AG08396 (cell line): ENCODE measurements at regions not wholly inside any gene's neighbourhood (a gene's known extent, or its start where the extent isn't known, plus 50 kb on each side); places are given as distances from the start of the nearest gene placed in this dataset.
"Not testable (repeated sequence)": the region's sequence is repeated elsewhere in the genome, so short reads cannot be mapped to it uniquely, and the experiment has no call there.

Experiments used
- DNase-seq: peaks from one replicate; pipeline ENCODE4 v3.0.0; 2012; ENCODE audit warnings: low spot score, mixed read lengths

- DNase-seq, result not testable (repeated sequence)
These were observed 543.3 kb downstream of the PRIM2 start for GRCh38 chr6:57860481-57861315.

GRCh38 chr6:57870083-57870482, 552.7 kb downstream of the PRIM2 start:
- not testable (repeated sequence) for DNase-seq

GRCh38 chr6:57873424-57873823, 556.0 kb downstream of the PRIM2 start:
- not testable (repeated sequence) for DNase-seq

- DNase-seq, result not testable (repeated sequence)
These were observed 559.2 kb downstream of the PRIM2 start for GRCh38 chr6:57876659-57877058.

GRCh38 chr6:57877729-57878128, 560.3 kb downstream of the PRIM2 start:
- not testable (repeated sequence) for DNase-seq

- not testable (repeated sequence) for DNase-seq
These were observed 561.4 kb downstream of the PRIM2 start for GRCh38 chr6:57878792-57879191.

GRCh38 chr6:57898850-57899249, 581.4 kb downstream of the PRIM2 start:
- DNase-seq, result not testable (repeated sequence)

GRCh38 chr6:57900687-57901399, 583.4 kb downstream of the PRIM2 start:
- not testable (repeated sequence) for DNase-seq

GRCh38 chr6:57901445-57901844, 584.0 kb downstream of the PRIM2 start:
- not testable (repeated sequence) for DNase-seq

GRCh38 chr6:57904356-57904755, 586.9 kb downstream of the PRIM2 start:
- DNase-seq, result not testable (repeated sequence)

- DNase-seq, result not testable (repeated sequence)
These were observed 597.9 kb downstream of the PRIM2 start for GRCh38 chr6:57915300-57915699.

- not testable (repeated sequence) for DNase-seq
These were observed 625.5 kb downstream of the PRIM2 start for GRCh38 chr6:57942966-57943365.

- not testable (repeated sequence) for DNase-seq
These were observed 628.8 kb downstream of the PRIM2 start for GRCh38 chr6:57946084-57946768.

GRCh38 chr6:57946769-57947091, 629.3 kb downstream of the PRIM2 start:
- not testable (repeated sequence) for DNase-seq

- DNase-seq, result not testable (repeated sequence)
These were observed 631.1 kb downstream of the PRIM2 start for GRCh38 chr6:57948481-57948880.

GRCh38 chr6:57950430-57950829, 633.0 kb downstream of the PRIM2 start:
- not testable (repeated sequence) for DNase-seq

- not testable (repeated sequence) for DNase-seq
These were observed 649.3 kb downstream of the PRIM2 start for GRCh38 chr6:57966757-57967156.

- not testable (repeated sequence) for DNase-seq
These were observed 654.5 kb downstream of the PRIM2 start for GRCh38 chr6:57971956-57972355.

GRCh38 chr6:57974653-57975052, 657.2 kb downstream of the PRIM2 start:
- no peak for DNase-seq

GRCh38 chr6:57975127-57975526, 657.7 kb downstream of the PRIM2 start:
- DNase-seq, result not testable (repeated sequence)

- DNase-seq, result not testable (repeated sequence)
These were observed 658.9 kb downstream of the PRIM2 start for GRCh38 chr6:57976371-57976770.

GRCh38 chr6:57983603-57984002, 666.2 kb downstream of the PRIM2 start:
- DNase-seq, result not testable (repeated sequence)
